ENCODE measurements at regions not wholly inside any gene's neighbourhood (a gene's known extent, or its start where the extent isn't known, plus 50 kb on each side); places are given as distances from the start of the nearest gene placed in this dataset.

DNA sequence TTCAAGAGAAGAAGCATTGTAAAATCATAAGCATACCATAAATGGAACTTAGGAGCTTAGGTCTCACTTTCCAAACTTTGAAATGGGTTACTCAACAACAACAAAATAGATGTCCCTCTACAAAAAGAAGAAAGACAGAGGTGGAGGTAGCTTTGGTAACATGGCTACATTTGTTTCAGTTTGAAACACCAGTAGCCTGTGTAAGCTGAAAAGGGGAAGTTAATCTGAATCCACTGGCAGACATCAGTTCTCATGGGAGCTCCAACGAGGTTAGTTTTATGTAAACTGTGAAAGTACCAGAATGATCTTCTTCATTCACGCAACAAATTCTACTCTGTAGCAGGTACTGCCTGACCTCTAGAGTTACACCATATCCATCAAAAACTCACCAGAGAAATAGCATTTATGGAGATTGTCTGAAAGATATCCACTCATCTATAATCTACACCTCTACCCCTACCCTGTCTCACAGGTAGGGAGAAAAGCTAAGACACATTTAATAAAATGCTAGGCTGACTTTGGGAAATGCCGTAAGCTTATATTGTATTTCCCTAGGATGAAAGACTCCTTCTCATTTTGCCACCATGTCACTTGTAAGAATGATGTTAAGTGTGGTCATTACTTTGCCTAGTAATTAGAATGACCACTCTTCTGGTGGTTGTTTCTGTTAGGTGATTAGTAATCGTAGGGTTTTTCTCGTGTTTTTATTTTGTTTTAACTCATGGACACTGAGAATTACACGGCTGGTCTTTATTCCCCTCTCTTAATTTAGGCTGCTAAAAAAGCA is 224.1 kb downstream of the ASCL1 start (continued):
- no peak for TF ChIP-seq AFF4 (CRISPR knock-in tag; IDR thresholded peaks at IDR 0.05)
- TF ChIP-seq ZNF614 (CRISPR knock-in tag; IDR thresholded peaks at IDR 0.05; ENCODE audit: borderline replicate concordance) = no peak
- TF ChIP-seq BCL3 (CRISPR knock-in tag; IDR thresholded peaks at IDR 0.05) = no peak
- TF ChIP-seq, protein P1, sequence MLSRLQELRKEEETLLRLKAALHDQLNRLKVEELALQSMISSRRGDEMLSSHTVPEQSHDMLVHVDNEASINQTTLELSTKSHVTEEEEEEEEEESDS (CRISPR knock-in tag; IDR thresholded peaks at IDR 0.05; ENCODE audit: borderline replicate concordance) = no peak
- TF ChIP-seq JUN (CRISPR knock-in tag; IDR thresholded peaks at IDR 0.05) = no peak

DNA sequence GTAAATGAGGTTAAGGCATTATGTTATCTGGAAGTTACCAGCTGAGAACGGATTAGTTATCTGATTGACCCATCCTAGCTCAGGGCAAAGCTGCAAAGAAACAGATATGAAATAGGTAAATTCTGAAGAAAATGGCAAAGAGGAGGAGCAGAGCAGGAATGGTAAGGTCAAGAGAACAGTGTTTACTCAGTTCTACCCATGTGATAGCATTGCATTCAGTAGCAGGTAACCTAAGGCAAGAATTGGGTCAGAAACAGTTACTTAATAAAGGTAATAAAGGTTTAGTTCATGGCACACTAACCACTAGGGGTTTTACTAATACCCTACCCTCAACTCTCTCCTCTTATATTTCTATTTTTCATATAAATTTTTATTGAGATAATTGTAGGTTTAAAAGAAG is 224.8 kb downstream of the ASCL1 start:
- Histone ChIP-seq H3K27me3 (ENCODE audit: control insufficient read depth in 1 of 2, insufficient read depth in 2 of 2, low read length in 2 of 2) (no peaks in the 10 kb centered on the region; a peak in 1 of 5 replicates), H4K20me1 (ENCODE audit: insufficient read depth, low read length) (no peaks in the 10 kb centered on the region), H3K9me3 (ENCODE audit: low read length) (no peaks in the 10 kb centered on the region), H3K9ac (ENCODE audit: insufficient read depth, low read depth, low read length) (no peak overlapping the region), H3K4me2 (ENCODE audit: low read depth, low read length) (no peak overlapping the region), H3K4me3 (replicated peaks in 1 of 3; ENCODE audit: insufficient read depth in 1 of 3, low read depth in 2 of 3, low read length in 3 of 3) (no peak overlapping the region), H3K27ac (ENCODE audit: extremely low read length, insufficient read depth, low read length) (no peak overlapping the region), H2AFZ (ENCODE audit: low read length) (no peak overlapping the region), H3K4me1 (ENCODE audit: insufficient read depth, low read length) (no peaks in the 10 kb centered on the region), H3K36me3 (replicated peaks in 1 of 2; ENCODE audit: control insufficient read depth in 1 of 2, insufficient read depth in 2 of 2, low read length in 2 of 2) (no peaks in the 10 kb centered on the region), H3K79me2 (ENCODE audit: insufficient read depth, low read length) (no peaks in the 10 kb centered on the region)
- WGBS (ENCODE audit: low lambda C conversion rate) = 8% methylated on average over 1 of the region's 1 CpG
- intact Hi-C loops (cut with micrococcal nuclease; ENCODE audit: unreplicated experiment) = no loop called here
- FAIRE-seq (no peak), DNase-seq (ENCODE audit: low spot score) (no peak), ATAC-seq (no peak)
- no TSS peak for BruUV-seq (replicated peaks)
- no peak for TF ChIP-seq ETV5 (CRISPR knock-in tag; IDR thresholded peaks at IDR 0.05; ENCODE audit: borderline replicate concordance)
- TF ChIP-seq, protein P2, sequence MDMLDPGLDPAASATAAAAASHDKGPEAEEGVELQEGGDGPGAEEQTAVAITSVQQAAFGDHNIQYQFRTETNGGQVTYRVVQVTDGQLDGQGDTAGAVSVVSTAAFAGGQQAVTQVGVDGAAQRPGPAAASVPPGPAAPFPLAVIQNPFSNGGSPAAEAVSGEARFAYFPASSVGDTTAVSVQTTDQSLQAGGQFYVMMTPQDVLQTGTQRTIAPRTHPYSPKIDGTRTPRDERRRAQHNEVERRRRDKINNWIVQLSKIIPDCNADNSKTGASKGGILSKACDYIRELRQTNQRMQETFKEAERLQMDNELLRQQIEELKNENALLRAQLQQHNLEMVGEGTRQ (IDR thresholded peaks at IDR 0.05; ENCODE audit: low read depth, low read length) = no peak
- TF ChIP-seq, protein P2 (CRISPR knock-in tag; IDR thresholded peaks at IDR 0.05; ENCODE audit: borderline replicate concordance) = no peak
- no peak for TF ChIP-seq ZNF619 (CRISPR knock-in tag; IDR thresholded peaks at IDR 0.05)
- no peak for TF ChIP-seq ZBTB7B (CRISPR knock-in tag; IDR thresholded peaks at IDR 0.05)
- no peak for TF ChIP-seq ZFX (CRISPR knock-in tag; IDR thresholded peaks at IDR 0.05; ENCODE audit: low read depth)
- ChIA-PET POLR2A (no interaction called here), CTCF (ENCODE audit: low intra/inter-chr PET ratio, low total read pairs) (no interaction called here)
- in situ Hi-C loops (cut with HindIII; ENCODE audit: extremely low pct_ligation_motif_present, low pct_unique_long_range_greater_than_20kb) = no loop called here
